ENCODE measurements at regions not wholly inside any gene's neighbourhood (a gene's known extent, or its start where the extent isn't known, plus 50 kb on each side); places are given as distances from the start of the nearest gene placed in this dataset.

DNA sequence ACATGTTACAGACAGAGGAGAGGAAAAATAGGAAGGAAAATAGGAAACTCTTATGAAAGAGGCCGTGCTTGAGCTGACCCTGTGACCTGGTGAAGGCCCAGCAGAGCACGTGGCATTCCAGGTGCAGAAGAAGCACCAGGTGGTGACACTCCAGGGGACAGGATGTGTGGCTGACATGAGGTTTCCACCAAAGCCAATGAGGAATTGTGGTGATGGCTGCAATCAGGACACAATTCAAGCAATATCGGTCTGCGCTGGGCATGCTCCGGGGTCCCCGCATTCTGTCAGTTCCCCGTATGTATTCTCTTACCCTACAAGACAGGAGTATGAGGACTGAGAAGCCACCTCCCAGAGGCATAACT lies 504.2 kb downstream of the EIPR1 start:
- no peak for ATAC-seq
- no peaks in the 10 kb centered on the region; the same call in 2 of the 3 replicates for H3K9me3 ChIP-seq (replicated peaks; ENCODE audit: control insufficient read depth, insufficient read depth, low read length)
- H3K4me1 ChIP-seq (ENCODE audit: control insufficient read depth, insufficient read depth, low read length), result 0 out of 2 replicates have a peak, but pooled peaks cover 2% of the 10 kb centered on the region
- no peaks in the 10 kb centered on the region for H4K20me1 ChIP-seq (ENCODE audit: control insufficient read depth, insufficient read depth)
- 20% methylated on average over 7 of the region's 7 CpGs for WGBS (ENCODE audit: insufficient coverage, insufficient replicate concordance, low lambda C conversion rate, missing lambda C conversion rate)
- no peak overlapping the region for H3K4me3 ChIP-seq
- ChIA-PET CTCF (no interaction called here), SMC1A (ENCODE audit: uncharacterized antibody, unreplicated experiment) (interaction anchor here (0.5 kb wide), 1 partner anchor 24 kb away, joined by 3 read pairs; no protein-coding TSS in a partner anchor), RAD21 (ENCODE audit: unreplicated experiment) (no interaction called here), POLR2A (no interaction called here)
- intact Hi-C loops (cut with micrococcal nuclease; ENCODE audit: unreplicated experiment), result no loop called here
- H3K79me2 ChIP-seq (ENCODE audit: control insufficient read depth, insufficient read depth, low read length), result no peaks in the 10 kb centered on the region
- FAIRE-seq, result no peak
- in situ Hi-C loops (cut with MboI), result no loop called here
- no peak overlapping the region for H2AFZ ChIP-seq (ENCODE audit: control insufficient read depth, low read depth, low read length)
- H3K36me3 ChIP-seq (ENCODE audit: control insufficient read depth in 2 of 2, insufficient read depth in 2 of 2, low read length in 1 of 2), result no peaks in the 10 kb centered on the region
- no peak overlapping the region for H3K9ac ChIP-seq (ENCODE audit: control insufficient read depth, insufficient read depth, low read length)
- H3K27ac ChIP-seq (ENCODE audit: control insufficient read depth, insufficient read depth), result no peak overlapping the region
- BruUV-seq (replicated peaks), result no TSS peak
- H3K27me3 ChIP-seq (replicated peaks in 1 of 2; ENCODE audit: control insufficient read depth in 2 of 2, insufficient read depth in 2 of 2, low read length in 1 of 2), result no peaks in the 10 kb centered on the region
- TF ChIP-seq NFIC (IDR thresholded peaks at IDR 0.05; ENCODE audit: low read depth, low read length) (no peak), HDAC2 (IDR thresholded peaks at IDR 0.05) (no peak), NBN (IDR thresholded peaks at IDR 0.05) (no peak), PAX8 (IDR thresholded peaks at IDR 0.05) (no peak), FOXM1 (IDR thresholded peaks at IDR 0.05; ENCODE audit: low read depth, low read length) (no peak), TCF12 (IDR thresholded peaks at IDR 0.05; ENCODE audit: low read depth, low read length) (peak; percentile 24; the same call in 1 of the 2 replicates)
- TF ChIP-seq, protein P1, sequence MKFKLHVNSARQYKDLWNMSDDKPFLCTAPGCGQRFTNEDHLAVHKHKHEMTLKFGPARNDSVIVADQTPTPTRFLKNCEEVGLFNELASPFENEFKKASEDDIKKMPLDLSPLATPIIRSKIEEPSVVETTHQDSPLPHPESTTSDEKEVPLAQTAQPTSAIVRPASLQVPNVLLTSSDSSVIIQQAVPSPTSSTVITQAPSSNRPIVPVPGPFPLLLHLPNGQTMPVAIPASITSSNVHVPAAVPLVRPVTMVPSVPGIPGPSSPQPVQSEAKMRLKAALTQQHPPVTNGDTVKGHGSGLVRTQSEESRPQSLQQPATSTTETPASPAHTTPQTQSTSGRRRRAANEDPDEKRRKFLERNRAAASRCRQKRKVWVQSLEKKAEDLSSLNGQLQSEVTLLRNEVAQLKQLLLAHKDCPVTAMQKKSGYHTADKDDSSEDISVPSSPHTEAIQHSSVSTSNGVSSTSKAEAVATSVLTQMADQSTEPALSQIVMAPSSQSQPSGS (IDR thresholded peaks at IDR 0.05; ENCODE audit: low read length), result no peak
- H3K4me2 ChIP-seq (ENCODE audit: control insufficient read depth, insufficient read depth), result no peak overlapping the region
- DNase-seq (ENCODE audit: low read depth, low spot score), result no peak

DNA sequence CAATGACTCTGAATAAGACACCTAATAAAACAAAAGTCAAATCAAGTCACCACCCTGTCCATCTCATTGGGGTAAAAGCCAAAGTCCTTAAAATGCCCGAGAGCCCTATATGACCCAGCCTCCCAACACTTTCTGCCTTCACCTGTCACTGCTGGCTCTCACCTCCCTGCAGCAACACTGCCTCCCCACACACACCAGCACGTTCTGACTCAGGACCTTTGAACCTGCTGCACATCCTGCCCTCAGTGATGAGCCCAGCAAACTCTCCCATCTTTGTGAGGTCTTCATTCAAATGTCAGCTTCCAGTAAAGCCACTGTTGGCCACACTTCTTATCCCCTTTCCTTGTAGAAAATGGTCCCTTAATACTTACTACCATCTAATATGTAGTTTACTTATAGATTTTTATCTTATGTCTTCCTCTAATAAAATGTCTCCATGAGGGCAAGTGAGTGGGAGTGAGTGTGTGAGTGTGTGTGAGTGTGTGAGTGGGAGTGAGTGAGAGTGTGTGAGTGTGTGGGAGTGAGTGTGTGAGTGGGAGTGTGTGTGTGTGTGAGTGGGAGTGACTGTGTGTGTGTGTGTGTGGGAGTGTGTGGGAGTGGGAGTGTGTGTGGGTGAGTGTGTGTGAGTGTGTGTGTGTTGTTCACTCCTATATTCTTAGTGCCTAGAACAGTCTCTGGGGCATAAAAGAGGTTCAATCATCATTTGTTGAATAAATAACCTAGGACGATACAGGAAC lies 504.7 kb downstream of the EIPR1 start:
- no peak for DNase-seq (ENCODE audit: low read depth, low spot score)
- ChIA-PET SMC1A (ENCODE audit: uncharacterized antibody, unreplicated experiment) (interaction anchor here (0.5 kb wide), 1 partner anchor 25 kb away, joined by 3 read pairs; no protein-coding TSS in a partner anchor), RAD21 (ENCODE audit: unreplicated experiment) (no interaction called here), POLR2A (no interaction called here), CTCF (no interaction called here)
- no peak for ATAC-seq
- H4K20me1 ChIP-seq (ENCODE audit: control insufficient read depth, insufficient read depth), result no peaks in the 10 kb centered on the region
- H3K27me3 ChIP-seq (replicated peaks in 1 of 2; ENCODE audit: control insufficient read depth in 2 of 2, insufficient read depth in 2 of 2, low read length in 1 of 2), result no peaks in the 10 kb centered on the region
- in situ Hi-C loops (cut with MboI) (no loop called here), intact Hi-C loops (cut with micrococcal nuclease; ENCODE audit: unreplicated experiment) (no loop called here)
- 0 out of 2 replicates have a peak, but pooled peaks cover 2% of the 10 kb centered on the region for H3K4me1 ChIP-seq (ENCODE audit: control insufficient read depth, insufficient read depth, low read length)
- no TSS peak for BruUV-seq (replicated peaks)
- no peaks in the 10 kb centered on the region for H3K9me3 ChIP-seq (replicated peaks; ENCODE audit: control insufficient read depth, insufficient read depth, low read length)
- no peak overlapping the region for H3K27ac ChIP-seq (ENCODE audit: control insufficient read depth, insufficient read depth)
- H2AFZ ChIP-seq (ENCODE audit: control insufficient read depth, low read depth, low read length), result no peak overlapping the region
- H3K79me2 ChIP-seq (ENCODE audit: control insufficient read depth, insufficient read depth, low read length), result no peaks in the 10 kb centered on the region
- WGBS (ENCODE audit: insufficient coverage, insufficient replicate concordance, low lambda C conversion rate, missing lambda C conversion rate), result 0% methylated on average over 3 of the region's 3 CpGs
- no peak overlapping the region for H3K4me3 ChIP-seq
- TF ChIP-seq LARP7 (IDR thresholded peaks at IDR 0.05), result no peak
- TF ChIP-seq EGR1 (IDR thresholded peaks at IDR 0.05; ENCODE audit: borderline replicate concordance in 1 of 2, low read depth in 2 of 2, low read length in 2 of 2), result peak in 1 of 2 experiments; percentile 51; a peak in 1 of 3 replicates
- TF ChIP-seq CREM (IDR thresholded peaks at IDR 0.05; ENCODE audit: low read depth), result no peak
- TF ChIP-seq YY1 (IDR thresholded peaks at IDR 0.05; ENCODE audit: low read depth, low read length), result no peak
- no peak for TF ChIP-seq POLR2AphosphoS5 (IDR thresholded peaks at IDR 0.05; ENCODE audit: low read length)
- no peaks in the 10 kb centered on the region for H3K36me3 ChIP-seq (ENCODE audit: control insufficient read depth in 2 of 2, insufficient read depth in 2 of 2, low read length in 1 of 2)
- no peak overlapping the region for H3K9ac ChIP-seq (ENCODE audit: control insufficient read depth, insufficient read depth, low read length)
- no peak for FAIRE-seq
- H3K4me2 ChIP-seq (ENCODE audit: control insufficient read depth, insufficient read depth), result no peak overlapping the region

All from GM12878 (cell line).